Fibroblast of lung (primary cell): ENCODE measurements at regions not wholly inside any gene's neighbourhood (a gene's known extent, or its start where the extent isn't known, plus 50 kb on each side); places are given as distances from the start of the nearest gene placed in this dataset.

Experiments
- DNase-seq, 2 donors: peaks; one replicate each; pipeline versions ENCODE4 v3.0.0 to v3.0.0-alpha.2; 2010; ENCODE audit warnings: low read depth in 2 of 2
- H2AFZ ChIP-seq: 2 replicates; pipeline ENCODE4 v1.5.1; 2012; ENCODE audit warnings: low read length, control low read depth, inconsistent platforms
- H3K27ac ChIP-seq: 2 replicates; pipeline ENCODE4 v1.5.1; 2011; ENCODE audit warnings: low read length, control low read depth; ENCODE audit not compliant: insufficient read depth
- H3K27me3 ChIP-seq: 2 replicates; pipeline ENCODE4 v1.5.1; 2011; ENCODE audit warnings: mild to moderate bottlenecking, low read length; ENCODE audit not compliant: control insufficient read depth, insufficient read depth
- H3K36me3 ChIP-seq: 2 replicates; pipeline ENCODE4 v1.5.1; 2011; ENCODE audit warnings: low read length; ENCODE audit not compliant: control insufficient read depth, insufficient read depth
- H3K4me1 ChIP-seq: 2 replicates; pipeline ENCODE4 v1.5.1; 2011; ENCODE audit warnings: low read length; ENCODE audit not compliant: control insufficient read depth, insufficient read depth; ENCODE audit errors: extremely low read depth
- H3K4me2 ChIP-seq: 2 replicates; pipeline ENCODE4 v1.5.1; 2011; ENCODE audit warnings: low read length, control low read depth; ENCODE audit not compliant: insufficient read depth; ENCODE audit errors: extremely low read depth
- H3K4me3 ChIP-seq, 4 experiments: fragments of 200-600 bp in 1 of 4; sonication (generic) in 1 of 4; replicated peaks in 1 of 4; 2 replicates each; pipeline ENCODE4 v1.5.1; 2011 to 2016; ENCODE audit warnings: low read length in 4 of 4, low read depth in 3 of 4, mild to moderate bottlenecking in 3 of 4, control low read depth in 2 of 4, inconsistent platforms in 1 of 4, mixed read lengths in 1 of 4; ENCODE audit not compliant: insufficient read depth in 1 of 4; ENCODE audit errors: control extremely low read depth in 1 of 4
- H3K79me2 ChIP-seq: 2 replicates; pipeline ENCODE4 v1.5.1; 2012; ENCODE audit warnings: mild to moderate bottlenecking, low read length, inconsistent platforms; ENCODE audit not compliant: control insufficient read depth, insufficient read depth
- H3K9ac ChIP-seq: 2 replicates; pipeline ENCODE4 v1.5.1; 2011; ENCODE audit warnings: mild to moderate bottlenecking, low read length, control low read depth; ENCODE audit not compliant: insufficient read depth
- H3K9me3 ChIP-seq: 2 replicates; pipeline ENCODE4 v1.5.1; 2012; ENCODE audit warnings: low read depth, low read length; ENCODE audit not compliant: control insufficient read depth, insufficient read depth
- H4K20me1 ChIP-seq: 2 replicates; pipeline ENCODE4 v1.5.1; 2011; ENCODE audit warnings: low read length; ENCODE audit not compliant: control insufficient read depth, insufficient read depth; ENCODE audit errors: extremely low read depth
- CTCF ChIP-seq, 2 donors: IDR thresholded peaks in 1 of 2; conservative IDR thresholded peaks in 1 of 2; 1 replicate in 1 of 2; 2 replicates in 1 of 2; pipeline ENCODE4 v1.5.1; 2011 to 2012; ENCODE audit warnings: low read length in 2 of 2, control low read depth in 1 of 2, inconsistent platforms in 1 of 2, low read depth in 1 of 2, mild to moderate bottlenecking in 1 of 2
- EZH2 ChIP-seq: IDR thresholded peaks from 2 replicates; pipeline ENCODE4 v1.5.1; 2012; ENCODE audit warnings: low read length, control low read depth, mild to moderate bottlenecking; ENCODE audit errors: missing control alignments

- peak in 1 of 2 donors; percentile 76 for DNase-seq
- no peak overlapping the region for H2AFZ ChIP-seq
- TF ChIP-seq EZH2 (no peak), CTCF (conservative IDR thresholded peaks at IDR 0.05 in 1 of 2, IDR thresholded peaks at IDR 0.05 in 1 of 2; ENCODE audit: low read depth in 1 of 2, low read length in 2 of 2) (no peak)
Observed at GRCh38 chr4:13169731-13170525, 314.2 kb downstream of the RAB28 start.

GRCh38 chr4:13168326-13168725 is 315.8 kb downstream of the RAB28 start:
- Histone ChIP-seq H3K9ac (no peak overlapping the region), H3K9me3 (no peaks in the 10 kb centered on the region), H3K27ac (no peak overlapping the region), H3K27me3 (no peaks in the 10 kb centered on the region), H2AFZ (no peak overlapping the region), H3K4me2 (no peak overlapping the region), H3K4me1 (no peaks in the 10 kb centered on the region), H3K36me3 (no peaks in the 10 kb centered on the region), H3K4me3 (no peak overlapping the region), H4K20me1 (no peaks in the 10 kb centered on the region), H3K79me2 (no peaks in the 10 kb centered on the region)
- TF ChIP-seq EZH2 = no peak
- TF ChIP-seq CTCF (conservative IDR thresholded peaks at IDR 0.05 in 1 of 2, IDR thresholded peaks at IDR 0.05 in 1 of 2; ENCODE audit: low read depth in 1 of 2, low read length in 2 of 2) = no peak
- peak in 1 of 2 donors; percentile 69 for DNase-seq

More at GRCh38 chr4:13169731-13170525, 314.2 kb downstream of the RAB28 start:
- H3K9ac ChIP-seq = no peak overlapping the region
- H3K4me2 ChIP-seq = no peak overlapping the region
- no peaks in the 10 kb centered on the region for H3K4me1 ChIP-seq
- H3K4me3 ChIP-seq = no peak overlapping the region
- H3K27me3 ChIP-seq = no peaks in the 10 kb centered on the region
- H3K36me3 ChIP-seq = no peaks in the 10 kb centered on the region
- H3K9me3 ChIP-seq = no peaks in the 10 kb centered on the region
- H4K20me1 ChIP-seq = no peaks in the 10 kb centered on the region
- H3K79me2 ChIP-seq = no peaks in the 10 kb centered on the region
- H3K27ac ChIP-seq = no peak overlapping the region

- H4K20me1 ChIP-seq = no peaks in the 10 kb centered on the region
- no peak overlapping the region for H3K4me3 ChIP-seq
- peak in 1 of 2 donors; percentile 81 for DNase-seq
Observed at GRCh38 chr4:13166214-13166613, 317.9 kb downstream of the RAB28 start.

More at GRCh38 chr4:13166214-13166613, 317.9 kb downstream of the RAB28 start:
- Histone ChIP-seq H3K9ac (no peak overlapping the region), H3K4me2 (no peak overlapping the region), H3K9me3 (no peaks in the 10 kb centered on the region), H3K27me3 (no peaks in the 10 kb centered on the region), H3K36me3 (no peaks in the 10 kb centered on the region), H2AFZ (no peak overlapping the region), H3K79me2 (no peaks in the 10 kb centered on the region), H3K27ac (no peak overlapping the region), H3K4me1 (no peaks in the 10 kb centered on the region)
- no peak for TF ChIP-seq CTCF (conservative IDR thresholded peaks at IDR 0.05 in 1 of 2, IDR thresholded peaks at IDR 0.05 in 1 of 2; ENCODE audit: low read depth in 1 of 2, low read length in 2 of 2)
- TF ChIP-seq EZH2 = no peak
